ENCODE measurements at regions not wholly inside any gene's neighbourhood (a gene's known extent, or its start where the extent isn't known, plus 50 kb on each side); places are given as distances from the start of the nearest gene placed in this dataset.

- TF ChIP-seq CTCF (IDR thresholded peaks at IDR 0.05) (no peak), POLR2A (IDR thresholded peaks at IDR 0.05) (no peak)
These were observed 88.4 kb upstream of the SLC25A13 start for GRCh38 chr7:96410126-96410839.

Measured in lower leg skin (tissue), 3 donors.